Ishikawa (cell line): ENCODE measurements at regions not wholly inside any gene's neighbourhood (a gene's known extent, or its start where the extent isn't known, plus 50 kb on each side); places are given as distances from the start of the nearest gene placed in this dataset.

Experiments used
- CEBPB ChIP-seq: IDR thresholded peaks from 2 replicates; pipeline ENCODE4 v1.6.1; 2012
- CREB1 ChIP-seq: IDR thresholded peaks from 2 replicates; pipeline ENCODE4 v1.6.1; 2012; ENCODE audit warnings: low read depth
- EGR1 ChIP-seq: IDR thresholded peaks from 2 replicates; pipeline ENCODE4 v1.6.1; 2012
- EP300 ChIP-seq: IDR thresholded peaks from 2 replicates; pipeline ENCODE4 v1.6.1; 2012; ENCODE audit warnings: borderline replicate concordance
- FOXM1 ChIP-seq: IDR thresholded peaks from 2 replicates; pipeline ENCODE4 v1.6.1; 2012; ENCODE audit warnings: low read depth, borderline replicate concordance
- NFIC ChIP-seq: IDR thresholded peaks from 2 replicates; pipeline ENCODE4 v1.6.1; 2012
- RAD21 ChIP-seq: IDR thresholded peaks from 2 replicates; pipeline ENCODE4 v1.6.1; 2012; ENCODE audit warnings: low read depth
- REST ChIP-seq: IDR thresholded peaks from 2 replicates; pipeline ENCODE4 v1.6.1; 2012; ENCODE audit warnings: low read depth, mild to moderate bottlenecking
- TAF1 ChIP-seq: IDR thresholded peaks from 2 replicates; pipeline ENCODE4 v1.6.1; 2012; ENCODE audit warnings: low read depth, mild to moderate bottlenecking
- TCF12 ChIP-seq: IDR thresholded peaks from 2 replicates; pipeline ENCODE4 v1.6.1; 2012; ENCODE audit warnings: low read depth
- TEAD4 ChIP-seq: IDR thresholded peaks from 2 replicates; pipeline ENCODE4 v1.6.1; 2012
- YY1 ChIP-seq: IDR thresholded peaks from 2 replicates; pipeline ENCODE4 v1.6.1; 2012; ENCODE audit warnings: low read depth
- ZBTB7A ChIP-seq: IDR thresholded peaks from 2 replicates; pipeline ENCODE4 v1.6.1; 2012; ENCODE audit warnings: low read depth
- TF ChIP-seq, protein P1 (sequence below): IDR thresholded peaks from 2 replicates; pipeline ENCODE4 v1.6.1; 2012

DNA sequence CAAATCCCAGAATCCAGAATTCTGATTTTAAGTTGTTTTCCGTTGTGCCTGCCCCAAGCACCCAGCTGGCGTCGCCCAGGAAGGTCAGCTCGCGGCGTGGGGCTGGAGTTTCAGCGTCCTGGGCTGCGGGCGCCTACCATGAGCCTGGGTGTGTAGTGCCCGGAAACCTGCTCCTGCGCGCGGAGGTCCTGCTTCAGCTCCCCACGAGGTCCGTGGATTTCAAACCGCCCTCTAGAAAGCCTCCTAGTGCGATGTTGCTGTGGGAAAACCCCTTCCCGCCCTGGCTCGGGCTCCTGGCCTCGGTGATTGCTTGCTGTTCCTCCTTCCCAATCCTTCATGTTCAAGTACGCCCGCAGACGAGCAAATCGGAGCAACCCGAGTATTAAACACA, 51.3 kb upstream of the NRN1 start:
- TF ChIP-seq FOXM1, result no peak
- TF ChIP-seq EP300, result no peak
- no peak for TF ChIP-seq NFIC
- TF ChIP-seq YY1, result no peak
- no peak for TF ChIP-seq TAF1
- no peak for TF ChIP-seq CREB1
- TF ChIP-seq, protein P1, sequence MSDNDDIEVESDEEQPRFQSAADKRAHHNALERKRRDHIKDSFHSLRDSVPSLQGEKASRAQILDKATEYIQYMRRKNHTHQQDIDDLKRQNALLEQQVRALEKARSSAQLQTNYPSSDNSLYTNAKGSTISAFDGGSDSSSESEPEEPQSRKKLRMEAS, result no peak
- TF ChIP-seq TCF12, result no peak
- no peak for TF ChIP-seq RAD21
- TF ChIP-seq ZBTB7A, result no peak
- TF ChIP-seq TEAD4, result no peak
- TF ChIP-seq EGR1, result no peak
- TF ChIP-seq REST, result no peak

- TF ChIP-seq EP300 (no peak), TAF1 (no peak), CEBPB (no peak), RAD21 (peak; percentile 59), TEAD4 (no peak)
Measured at GRCh38 chr6:6057442-6058053, 50.8 kb upstream of the NRN1 start.
